Activated CD8-positive, alpha-beta memory T cell treated with anti-CD3 and anti-CD28 coated beads, Interleukin-2, amount 10 ng/mL, durations not matched to agents 7 days and 5 days (primary cell): ENCODE measurements at regions not wholly inside any gene's neighbourhood (a gene's known extent, or its start where the extent isn't known, plus 50 kb on each side); places are given as distances from the start of the nearest gene placed in this dataset.

Experiments
- ATAC-seq: fragments of 150-1000 bp; cut with Tn5 transposase; one replicate; pipeline ENCODE4 v1.10.0; 2021; ENCODE audit warnings: moderate library complexity
- CTCF ChIA-PET: fragments of 350-600 bp; sonication (Branson Sonifier 250); formaldehyde crosslinking; loops from one replicate; lab custom pipeline; 2021; ENCODE audit warnings: antibody characterized with exemption; lab: Charles Lee
- DNase-seq: peaks from one replicate; pipeline ENCODE4 v3.0.0-alpha.2; 2020
- H3K27ac Mint-ChIP-seq: one replicate; pipeline ENCODE4 v1.8.0; 2021; ENCODE audit warnings: mild to moderate bottlenecking, mixed read lengths
- H3K27me3 Mint-ChIP-seq: one replicate; pipeline ENCODE4 v1.8.0; 2021; ENCODE audit warnings: mixed read lengths
- H3K36me3 Mint-ChIP-seq: one replicate; pipeline ENCODE4 v1.8.0; 2021; ENCODE audit warnings: mild to moderate bottlenecking, mixed read lengths
- H3K4me1 Mint-ChIP-seq: one replicate; pipeline ENCODE4 v1.8.0; 2021; ENCODE audit warnings: mixed read lengths
- H3K4me3 Mint-ChIP-seq: one replicate; pipeline ENCODE4 v1.8.0; 2021; ENCODE audit warnings: mild to moderate bottlenecking, moderate library complexity, mixed read lengths
- H3K9me3 Mint-ChIP-seq: one replicate; pipeline ENCODE4 v1.8.0; 2022; ENCODE audit warnings: low read depth, mixed read lengths

GRCh38 chr7:136807598-136807997 is 60.9 kb upstream of the CHRM2 start:
- DNase-seq (no peak), ATAC-seq (no peak)
- Mint-ChIP-seq H3K9me3 (peaks cover 11% of the 10 kb centered on the region), H3K27me3 (no peaks in the 10 kb centered on the region), H3K4me3 (no peak overlapping the region), H3K4me1 (no peaks in the 10 kb centered on the region), H3K36me3 (no peaks in the 10 kb centered on the region), H3K27ac (no peak overlapping the region)
- CTCF ChIA-PET = no interaction called here

- Mint-ChIP-seq H3K36me3 (no peaks in the 10 kb centered on the region), H3K4me1 (no peaks in the 10 kb centered on the region), H3K27ac (no peak overlapping the region), H3K4me3 (no peak overlapping the region), H3K9me3 (peaks cover 14% of the 10 kb centered on the region), H3K27me3 (no peaks in the 10 kb centered on the region)
- no peak for ATAC-seq
- CTCF ChIA-PET = no interaction called here
- DNase-seq = no peak
These were observed 65.4 kb upstream of the CHRM2 start for GRCh38 chr7:136803028-136803427.

- CTCF ChIA-PET = no interaction called here
- Mint-ChIP-seq H3K27me3 (no peaks in the 10 kb centered on the region), H3K9me3 (peaks cover 8% of the 10 kb centered on the region), H3K4me3 (no peak overlapping the region), H3K4me1 (no peaks in the 10 kb centered on the region), H3K36me3 (no peaks in the 10 kb centered on the region), H3K27ac (no peak overlapping the region)
- DNase-seq (no peak), ATAC-seq (no peak)
These were observed 84.5 kb upstream of the CHRM2 start for GRCh38 chr7:136783934-136784333.

- CTCF ChIA-PET = no interaction called here
- no peak overlapping the region for H3K27ac Mint-ChIP-seq
These were observed 126.5 kb upstream of the CHRM2 start for GRCh38 chr7:136741941-136742340.

GRCh38 chr7:136728945-136729344 is 139.5 kb upstream of the CHRM2 start:
- DNase-seq = no peak
- H3K4me3 Mint-ChIP-seq = no peak overlapping the region
- H3K36me3 Mint-ChIP-seq = no peaks in the 10 kb centered on the region
- CTCF ChIA-PET = no interaction called here
- no peaks in the 10 kb centered on the region for H3K27me3 Mint-ChIP-seq
- H3K9me3 Mint-ChIP-seq = peaks cover 6% of the 10 kb centered on the region
- no peak overlapping the region for H3K27ac Mint-ChIP-seq
- no peaks in the 10 kb centered on the region for H3K4me1 Mint-ChIP-seq
- no peak for ATAC-seq

More at GRCh38 chr7:136741941-136742340, 126.5 kb upstream of the CHRM2 start:
- DNase-seq (no peak), ATAC-seq (no peak)
- H3K9me3 Mint-ChIP-seq = peaks cover 16% of the 10 kb centered on the region
- H3K4me1 Mint-ChIP-seq = no peaks in the 10 kb centered on the region
- no peaks in the 10 kb centered on the region for H3K27me3 Mint-ChIP-seq
- no peaks in the 10 kb centered on the region for H3K36me3 Mint-ChIP-seq
- H3K4me3 Mint-ChIP-seq = no peak overlapping the region

GRCh38 chr7:136726460-136726859 is 142.0 kb upstream of the CHRM2 start:
- H3K36me3 Mint-ChIP-seq = no peaks in the 10 kb centered on the region
- H3K27me3 Mint-ChIP-seq = no peaks in the 10 kb centered on the region
- no peak overlapping the region for H3K27ac Mint-ChIP-seq
- no peak overlapping the region for H3K4me3 Mint-ChIP-seq
- ATAC-seq (no peak), DNase-seq (no peak)
- CTCF ChIA-PET = no interaction called here
- peaks cover 8% of the 10 kb centered on the region for H3K9me3 Mint-ChIP-seq
- no peaks in the 10 kb centered on the region for H3K4me1 Mint-ChIP-seq

GRCh38 chr7:136717910-136718557 is 150.4 kb upstream of the CHRM2 start:
- DNase-seq (no peak), ATAC-seq (no peak)
- Mint-ChIP-seq H3K27me3 (no peaks in the 10 kb centered on the region), H3K4me1 (no peaks in the 10 kb centered on the region), H3K36me3 (no peaks in the 10 kb centered on the region), H3K9me3 (peaks cover 4% of the 10 kb centered on the region), H3K4me3 (no peak overlapping the region), H3K27ac (no peak overlapping the region)
- CTCF ChIA-PET = no interaction called here

GRCh38 chr7:136714062-136714461 is 154.4 kb upstream of the CHRM2 start:
- Mint-ChIP-seq H3K27ac (no peak overlapping the region), H3K27me3 (no peaks in the 10 kb centered on the region), H3K9me3 (peaks cover 4% of the 10 kb centered on the region), H3K36me3 (no peaks in the 10 kb centered on the region), H3K4me3 (no peak overlapping the region), H3K4me1 (no peaks in the 10 kb centered on the region)
- DNase-seq (no peak), ATAC-seq (no peak)
- CTCF ChIA-PET = no interaction called here

GRCh38 chr7:136710751-136711150 is 157.7 kb upstream of the CHRM2 start:
- no peaks in the 10 kb centered on the region for H3K36me3 Mint-ChIP-seq
- ATAC-seq (no peak), DNase-seq (no peak)
- H3K27me3 Mint-ChIP-seq = no peaks in the 10 kb centered on the region
- CTCF ChIA-PET = no interaction called here
- no peaks in the 10 kb centered on the region for H3K4me1 Mint-ChIP-seq
- no peak overlapping the region for H3K4me3 Mint-ChIP-seq
- H3K9me3 Mint-ChIP-seq = peaks cover 5% of the 10 kb centered on the region
- no peak overlapping the region for H3K27ac Mint-ChIP-seq

GRCh38 chr7:136709876-136710275 is 158.6 kb upstream of the CHRM2 start:
- no peaks in the 10 kb centered on the region for H3K27me3 Mint-ChIP-seq
- CTCF ChIA-PET = no interaction called here
- no peaks in the 10 kb centered on the region for H3K4me1 Mint-ChIP-seq
- H3K9me3 Mint-ChIP-seq = peaks cover 5% of the 10 kb centered on the region
- no peaks in the 10 kb centered on the region for H3K36me3 Mint-ChIP-seq
- no peak overlapping the region for H3K4me3 Mint-ChIP-seq
- H3K27ac Mint-ChIP-seq = no peak overlapping the region
- ATAC-seq = no peak
- DNase-seq = no peak

GRCh38 chr7:136702913-136703312 is 165.5 kb upstream of the CHRM2 start:
- CTCF ChIA-PET = no interaction called here
- H3K36me3 Mint-ChIP-seq = no peaks in the 10 kb centered on the region
- H3K27ac Mint-ChIP-seq = no peak overlapping the region
- no peak for ATAC-seq
- H3K9me3 Mint-ChIP-seq = peaks cover 5% of the 10 kb centered on the region
- DNase-seq = no peak
- H3K4me3 Mint-ChIP-seq = no peak overlapping the region
- H3K4me1 Mint-ChIP-seq = no peaks in the 10 kb centered on the region
- H3K27me3 Mint-ChIP-seq = no peaks in the 10 kb centered on the region

GRCh38 chr7:136698977-136699376 is 169.5 kb upstream of the CHRM2 start:
- Mint-ChIP-seq H3K4me1 (no peaks in the 10 kb centered on the region), H3K27me3 (no peaks in the 10 kb centered on the region), H3K9me3 (peaks cover 7% of the 10 kb centered on the region), H3K27ac (no peak overlapping the region), H3K4me3 (no peak overlapping the region), H3K36me3 (no peaks in the 10 kb centered on the region)
- CTCF ChIA-PET = no interaction called here
- ATAC-seq (no peak), DNase-seq (no peak)

GRCh38 chr7:136698231-136698630 is 170.2 kb upstream of the CHRM2 start:
- H3K4me3 Mint-ChIP-seq = no peak overlapping the region
- H3K4me1 Mint-ChIP-seq = no peaks in the 10 kb centered on the region
- CTCF ChIA-PET = no interaction called here

GRCh38 chr7:136697271-136697670 is 171.2 kb upstream of the CHRM2 start:
- Mint-ChIP-seq H3K27me3 (no peaks in the 10 kb centered on the region), H3K36me3 (no peaks in the 10 kb centered on the region), H3K4me3 (no peak overlapping the region), H3K4me1 (no peaks in the 10 kb centered on the region), H3K9me3 (peaks cover 7% of the 10 kb centered on the region), H3K27ac (no peak overlapping the region)
- CTCF ChIA-PET = no interaction called here
- DNase-seq (no peak), ATAC-seq (no peak)

More at GRCh38 chr7:136698231-136698630, 170.2 kb upstream of the CHRM2 start:
- Mint-ChIP-seq H3K9me3 (peaks cover 7% of the 10 kb centered on the region), H3K36me3 (no peaks in the 10 kb centered on the region), H3K27ac (no peak overlapping the region), H3K27me3 (no peaks in the 10 kb centered on the region)
- no peak for DNase-seq
- ATAC-seq = no peak
